Karpas-422 (cell line): ENCODE measurements at regions not wholly inside any gene's neighbourhood (a gene's known extent, or its start where the extent isn't known, plus 50 kb on each side); places are given as distances from the start of the nearest gene placed in this dataset.

ENCODE experiments used
- DNase-seq: peaks from one replicate; pipeline ENCODE4 v3.0.0-alpha.2; 2015
- H2AFZ ChIP-seq: fragments of 200-600 bp; sonication (generic); 2 replicates; pipeline ENCODE4 v1.6.1; 2014; ENCODE audit warnings: antibody characterized with exemption, low read length, mixed read lengths
- H3K27ac ChIP-seq: fragments of 200-600 bp; sonication (generic); 2 replicates; pipeline ENCODE4 v1.5.1; 2014; ENCODE audit warnings: mild to moderate bottlenecking, low read length, moderate library complexity
- H3K27me3 ChIP-seq: fragments of 200-600 bp; sonication (generic); 2 replicates; pipeline ENCODE4 v1.6.1; 2014; ENCODE audit warnings: low read length, mixed read lengths
- H3K36me3 ChIP-seq: fragments of 200-600 bp; sonication (generic); 2 replicates; pipeline ENCODE4 v1.6.1; 2014; ENCODE audit warnings: low read length, mixed read lengths; ENCODE audit not compliant: insufficient read depth
- H3K4me1 ChIP-seq: fragments of 200-600 bp; sonication (generic); 2 replicates; pipeline ENCODE4 v1.6.1; 2014; ENCODE audit warnings: mild to moderate bottlenecking, low read length, mixed read lengths
- H3K4me2 ChIP-seq: fragments of 200-600 bp; sonication (generic); 2 replicates; pipeline ENCODE4 v1.6.1; 2014; ENCODE audit warnings: low read length, low read depth, mild to moderate bottlenecking; ENCODE audit not compliant: poor library complexity, severe bottlenecking
- H3K4me3 ChIP-seq: fragments of 200-600 bp; sonication (generic); 2 replicates; pipeline ENCODE4 v1.5.1; 2014; ENCODE audit warnings: mild to moderate bottlenecking, antibody characterized with exemption, low read length, mixed read lengths
- H3K79me2 ChIP-seq: fragments of 200-600 bp; sonication (generic); 2 replicates; pipeline ENCODE4 v1.6.1; 2014; ENCODE audit warnings: mild to moderate bottlenecking, low read length, mixed read lengths
- H3K9ac ChIP-seq: fragments of 200-600 bp; sonication (generic); 2 replicates; pipeline ENCODE4 v1.6.0; 2014; ENCODE audit warnings: low read length
- H3K9me2 ChIP-seq: fragments of 200-600 bp; sonication (generic), shearing (Covaris generic); replicated peaks from 2 replicates; pipeline ENCODE4 v1.6.0; 2014; ENCODE audit warnings: mild to moderate bottlenecking, low read length, moderate library complexity; ENCODE audit not compliant: insufficient read depth
- H3K9me3 ChIP-seq: fragments of 300-700, 200-600 bp; sonication (generic); 2 replicates; pipeline ENCODE4 v1.6.1; 2014; ENCODE audit warnings: low read length, mixed read lengths
- H4K20me1 ChIP-seq: fragments of 200-600 bp; sonication (generic); 2 replicates; pipeline ENCODE4 v1.6.1; 2014; ENCODE audit warnings: mild to moderate bottlenecking, antibody characterized with exemption, low read length, low read depth; ENCODE audit not compliant: insufficient read depth

DNA sequence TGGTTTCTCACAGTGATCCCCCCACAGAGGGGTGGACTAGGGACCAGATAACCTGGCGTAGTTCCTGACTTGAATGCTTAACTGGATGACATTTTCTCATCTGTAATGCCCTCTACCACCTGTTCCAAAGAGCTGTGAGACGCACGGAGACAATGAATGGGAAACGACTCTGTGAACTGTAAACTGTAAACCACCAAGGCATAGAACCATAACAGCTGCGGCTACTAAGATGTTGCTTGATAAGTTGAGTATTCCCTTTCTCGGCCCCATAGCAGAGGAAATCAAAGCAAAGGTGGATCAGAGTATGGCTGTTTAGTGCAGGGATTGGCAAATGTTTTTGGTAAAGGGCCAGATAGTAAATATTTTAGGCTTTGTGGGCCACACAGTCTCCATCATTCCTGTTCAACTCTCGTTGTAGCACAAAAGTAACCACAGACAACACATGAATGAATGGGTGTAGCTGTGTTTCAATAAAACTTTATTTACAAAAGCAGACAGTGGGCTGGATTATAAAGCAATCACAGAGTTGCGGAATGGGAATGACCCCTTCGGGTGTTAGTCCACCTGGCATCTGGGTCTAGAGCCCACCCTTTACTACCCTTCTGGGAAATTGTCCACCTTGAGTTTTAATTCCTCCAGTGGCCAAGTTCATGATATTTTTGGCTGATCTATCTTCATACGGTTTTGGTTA lies 315.2 kb downstream of the RPS6KC1 start:
- Histone ChIP-seq H3K9me2 (no peaks in the 10 kb centered on the region), H3K36me3 (no peaks in the 10 kb centered on the region), H2AFZ (no peak overlapping the region), H3K27ac (no peak overlapping the region), H3K9me3 (no peaks in the 10 kb centered on the region), H3K27me3 (no peaks in the 10 kb centered on the region), H3K79me2 (no peaks in the 10 kb centered on the region), H4K20me1 (no peaks in the 10 kb centered on the region), H3K4me1 (no peaks in the 10 kb centered on the region), H3K4me3 (no peak overlapping the region), H3K9ac (no peak overlapping the region), H3K4me2 (no peak overlapping the region)
- DNase-seq: no peak

GRCh38 chr1:213369465-213369864 lies 318.4 kb downstream of the RPS6KC1 start:
- no peaks in the 10 kb centered on the region for H3K9me2 ChIP-seq
- no peaks in the 10 kb centered on the region for H3K9me3 ChIP-seq
- H3K4me3 ChIP-seq: no peak overlapping the region
- no peak overlapping the region for H3K4me2 ChIP-seq
- H2AFZ ChIP-seq: no peak overlapping the region
- no peak overlapping the region for H3K27ac ChIP-seq
- H4K20me1 ChIP-seq: no peaks in the 10 kb centered on the region
- no peak for DNase-seq
- no peaks in the 10 kb centered on the region for H3K36me3 ChIP-seq
- H3K4me1 ChIP-seq: no peaks in the 10 kb centered on the region
- no peaks in the 10 kb centered on the region for H3K27me3 ChIP-seq
- no peaks in the 10 kb centered on the region for H3K79me2 ChIP-seq
- H3K9ac ChIP-seq: no peak overlapping the region

DNA sequence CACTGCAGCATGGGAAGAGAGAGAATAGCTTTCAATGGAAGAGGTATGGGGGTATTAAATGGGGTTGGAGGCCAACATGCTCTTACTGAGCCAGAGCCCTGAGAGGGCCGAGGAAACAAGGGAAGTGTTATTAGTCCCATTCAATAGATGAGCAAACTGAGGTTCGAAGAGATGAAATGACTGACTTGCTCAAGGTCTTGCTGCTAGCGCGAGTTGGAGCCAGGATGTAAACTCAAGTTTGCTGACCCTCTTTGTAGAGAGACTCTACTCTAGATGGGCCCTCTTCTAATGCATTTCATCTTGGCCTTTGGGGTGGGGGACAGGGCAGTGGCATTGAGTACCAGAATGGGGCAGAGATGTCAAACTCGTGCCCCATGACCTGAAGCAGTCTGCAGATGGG lies 319.5 kb downstream of the RPS6KC1 start:
- no peaks in the 10 kb centered on the region for H3K79me2 ChIP-seq
- no peak overlapping the region for H3K4me2 ChIP-seq
- H3K9ac ChIP-seq: no peak overlapping the region
- H3K27me3 ChIP-seq: no peaks in the 10 kb centered on the region
- no peak overlapping the region for H3K27ac ChIP-seq
- no peaks in the 10 kb centered on the region for H3K9me2 ChIP-seq
- no peaks in the 10 kb centered on the region for H4K20me1 ChIP-seq
- no peak for DNase-seq
- H3K4me1 ChIP-seq: no peaks in the 10 kb centered on the region
- no peak overlapping the region for H3K4me3 ChIP-seq
- no peaks in the 10 kb centered on the region for H3K36me3 ChIP-seq
- H3K9me3 ChIP-seq: no peaks in the 10 kb centered on the region
- H2AFZ ChIP-seq: no peak overlapping the region

DNA sequence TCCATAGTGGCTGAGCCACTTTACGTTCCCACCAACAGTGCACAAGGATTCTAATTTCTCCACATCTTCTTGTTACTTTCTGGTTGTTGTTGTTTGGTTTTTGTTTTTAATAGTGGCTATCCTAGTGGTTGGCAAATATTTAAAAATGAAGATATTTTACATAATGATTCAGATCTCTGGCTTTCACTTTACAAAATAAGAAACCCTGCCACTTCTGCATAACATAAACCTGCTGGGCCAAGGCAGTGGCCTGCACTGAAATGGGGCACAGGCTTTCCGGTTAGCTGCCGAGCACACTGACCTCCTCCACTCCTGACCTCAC lies 320.4 kb downstream of the RPS6KC1 start:
- H3K4me1 ChIP-seq: no peaks in the 10 kb centered on the region
- H3K36me3 ChIP-seq: no peaks in the 10 kb centered on the region
- no peak for DNase-seq
- H4K20me1 ChIP-seq: no peaks in the 10 kb centered on the region
- no peaks in the 10 kb centered on the region for H3K9me2 ChIP-seq
- H3K9ac ChIP-seq: no peak overlapping the region
- no peaks in the 10 kb centered on the region for H3K9me3 ChIP-seq
- H2AFZ ChIP-seq: no peak overlapping the region
- H3K27me3 ChIP-seq: no peaks in the 10 kb centered on the region
- H3K79me2 ChIP-seq: no peaks in the 10 kb centered on the region
- no peak overlapping the region for H3K27ac ChIP-seq
- no peak overlapping the region for H3K4me3 ChIP-seq
- H3K4me2 ChIP-seq: no peak overlapping the region

- Histone ChIP-seq H3K36me3 (no peaks in the 10 kb centered on the region), H4K20me1 (no peaks in the 10 kb centered on the region), H3K4me3 (no peak overlapping the region), H3K27ac (no peak overlapping the region), H3K9me2 (no peaks in the 10 kb centered on the region), H3K27me3 (no peaks in the 10 kb centered on the region), H3K79me2 (no peaks in the 10 kb centered on the region), H3K9ac (no peak overlapping the region), H3K4me2 (no peak overlapping the region), H3K9me3 (no peaks in the 10 kb centered on the region), H3K4me1 (no peaks in the 10 kb centered on the region), H2AFZ (no peak overlapping the region)
- DNase-seq: no peak
Observed at GRCh38 chr1:213371847-213372619, 321.0 kb downstream of the RPS6KC1 start.

- no peak overlapping the region for H2AFZ ChIP-seq
- no peaks in the 10 kb centered on the region for H3K79me2 ChIP-seq
Observed at GRCh38 chr1:213374369-213374768, 323.3 kb downstream of the RPS6KC1 start.

DNA sequence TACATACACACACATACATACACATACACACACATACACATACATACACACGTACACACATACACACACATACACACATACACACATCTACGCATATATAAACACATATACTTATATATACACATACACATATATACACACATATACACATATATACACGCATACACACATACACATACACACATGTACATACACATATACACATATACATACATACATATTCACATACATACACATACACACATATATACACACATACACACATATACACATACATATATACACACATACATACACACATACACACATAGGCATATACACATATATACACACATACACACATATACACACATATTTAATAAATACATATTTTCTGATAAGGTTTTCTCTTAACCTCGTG lies 324.0 kb downstream of the RPS6KC1 start:
- H3K27me3 ChIP-seq: no peaks in the 10 kb centered on the region
- H3K9ac ChIP-seq: no peak overlapping the region
- H2AFZ ChIP-seq: no peak overlapping the region
- H3K4me2 ChIP-seq: no peak overlapping the region
- no peak overlapping the region for H3K27ac ChIP-seq
- no peaks in the 10 kb centered on the region for H3K4me1 ChIP-seq
- no peak overlapping the region for H3K4me3 ChIP-seq
- no peaks in the 10 kb centered on the region for H3K9me2 ChIP-seq
- no peaks in the 10 kb centered on the region for H3K9me3 ChIP-seq
- DNase-seq: no peak
- H4K20me1 ChIP-seq: no peaks in the 10 kb centered on the region
- H3K36me3 ChIP-seq: no peaks in the 10 kb centered on the region
- H3K79me2 ChIP-seq: no peaks in the 10 kb centered on the region

More at GRCh38 chr1:213374369-213374768, 323.3 kb downstream of the RPS6KC1 start:
- Histone ChIP-seq H3K27me3 (no peaks in the 10 kb centered on the region), H3K4me1 (no peaks in the 10 kb centered on the region), H3K36me3 (no peaks in the 10 kb centered on the region), H3K4me2 (no peak overlapping the region), H3K9me2 (no peaks in the 10 kb centered on the region), H4K20me1 (no peaks in the 10 kb centered on the region), H3K27ac (no peak overlapping the region), H3K4me3 (no peak overlapping the region), H3K9ac (no peak overlapping the region), H3K9me3 (no peaks in the 10 kb centered on the region)
- peak; percentile 88 for DNase-seq

GRCh38 chr1:213376862-213377372 lies 325.9 kb downstream of the RPS6KC1 start:
- Histone ChIP-seq H3K4me3 (no peak overlapping the region), H3K4me1 (no peaks in the 10 kb centered on the region), H3K9me3 (no peaks in the 10 kb centered on the region), H4K20me1 (no peaks in the 10 kb centered on the region), H3K9me2 (no peaks in the 10 kb centered on the region), H3K27ac (no peak overlapping the region), H2AFZ (no peak overlapping the region), H3K27me3 (no peaks in the 10 kb centered on the region), H3K36me3 (no peaks in the 10 kb centered on the region), H3K4me2 (no peak overlapping the region), H3K9ac (no peak overlapping the region), H3K79me2 (no peaks in the 10 kb centered on the region)
- DNase-seq: no peak
